Vagina (tissue), 2 donors: ENCODE measurements at regions not wholly inside any gene's neighbourhood (a gene's known extent, or its start where the extent isn't known, plus 50 kb on each side); places are given as distances from the start of the nearest gene placed in this dataset.

Experiments used
- DNase-seq, 2 donors: peaks; one replicate each; pipeline ENCODE4 v3.0.0-alpha.2; 2017; ENCODE audit errors: extremely low spot score in 2 of 2
- H3K27ac ChIP-seq: fragments of 200-600 bp; sonication (generic); one replicate; pipeline ENCODE4 v1.5.1; 2019
- H3K27me3 ChIP-seq: fragments of 200-600 bp; sonication (generic); one replicate; pipeline ENCODE4 v1.5.1; 2019
- H3K36me3 ChIP-seq, 2 donors: fragments of 200-600 bp; sonication (generic); one replicate each; pipeline ENCODE4 v1.5.1; 2017 to 2019
- H3K4me1 ChIP-seq: fragments of 200-600 bp; sonication (generic); one replicate; pipeline ENCODE4 v1.5.1; 2019
- H3K4me3 ChIP-seq, 2 donors: fragments of 200-600 bp; sonication (generic); 1 replicate in 1 of 2; 2 replicates in 1 of 2; pipeline ENCODE4 v1.5.1; 2016 to 2019
- H3K9me3 ChIP-seq: fragments of 200-600 bp; sonication (generic); one replicate; pipeline ENCODE4 v1.5.1; 2019
- CTCF ChIP-seq, 3 experiments: fragments of 450-650 bp in 2 of 3; fragments of 200-600 bp in 1 of 3; sonication (generic) in 1 of 3; IDR thresholded peaks; one replicate each; pipeline ENCODE4 v1.5.1; 2017 to 2019; ENCODE audit warnings: antibody characterized with exemption in 3 of 3, mild to moderate bottlenecking in 2 of 3, moderate library complexity in 2 of 3
- POLR2A ChIP-seq, 2 donors: fragments of 450-650 bp; IDR thresholded peaks; one replicate each; pipeline ENCODE4 v1.6.1; 2017; ENCODE audit warnings: antibody characterized with exemption in 2 of 2, mild to moderate bottlenecking in 2 of 2, moderate library complexity in 2 of 2
- POLR2AphosphoS5 ChIP-seq, 2 donors: sonication (generic); formaldehyde crosslinking; IDR thresholded peaks; one replicate each; pipeline ENCODE4 v1.9.0; 2017; ENCODE audit warnings: antibody characterized with exemption in 2 of 2, mild to moderate bottlenecking in 2 of 2, low read depth in 1 of 2; ENCODE audit not compliant: insufficient read depth in 1 of 2
- intact Hi-C: fragments of 100-400 bp; cut with DNase I; formaldehyde crosslinking; loops from one replicate; pipeline ENCODE4 v1.15.1; 2023

- Histone ChIP-seq H3K27me3 (no peaks in the 10 kb centered on the region), H3K4me3 (no peak overlapping the region), H3K4me1 (peaks cover 8% of the 10 kb centered on the region), H3K9me3 (no peaks in the 10 kb centered on the region), H3K27ac (no peak overlapping the region), H3K36me3 (no peaks in the 10 kb centered on the region)
- DNase-seq, result no peak
- intact Hi-C loops, result no loop called here
- no peak for TF ChIP-seq POLR2AphosphoS5 (IDR thresholded peaks at IDR 0.05; ENCODE audit: insufficient read depth in 1 of 2, low read depth in 1 of 2)
- TF ChIP-seq CTCF (IDR thresholded peaks at IDR 0.05), result no peak
- no peak for TF ChIP-seq POLR2A (IDR thresholded peaks at IDR 0.05)
Observed at GRCh38 chr11:101334581-101334980, 205.0 kb upstream of the PGR start.

DNA sequence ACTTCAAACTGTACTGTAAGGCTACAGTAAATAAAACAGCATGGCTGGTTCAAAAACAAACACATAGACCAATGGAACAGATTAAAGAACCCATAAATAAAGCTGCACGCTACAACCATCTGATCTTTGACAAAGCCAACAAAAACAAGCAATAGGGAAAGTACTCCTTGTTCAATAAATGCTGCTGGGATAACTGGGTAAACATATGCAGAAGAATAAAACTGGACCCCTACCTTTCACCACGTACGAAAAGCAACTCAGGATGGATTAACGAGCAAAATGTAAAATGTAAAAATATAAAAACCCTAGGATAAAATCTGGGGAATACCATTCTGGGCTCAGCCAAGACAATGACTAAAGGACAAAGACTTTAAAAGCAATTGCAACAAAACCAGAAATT is 201.8 kb upstream of the PGR start:
- no peak overlapping the region for H3K4me3 ChIP-seq
- no peaks in the 10 kb centered on the region for H3K36me3 ChIP-seq
- intact Hi-C loops, result no loop called here
- H3K9me3 ChIP-seq, result no peaks in the 10 kb centered on the region
- H3K27ac ChIP-seq, result no peak overlapping the region
- no peaks in the 10 kb centered on the region for H3K4me1 ChIP-seq
- no peaks in the 10 kb centered on the region for H3K27me3 ChIP-seq
- no peak for DNase-seq
- no peak for TF ChIP-seq POLR2A (IDR thresholded peaks at IDR 0.05)
- TF ChIP-seq POLR2AphosphoS5 (IDR thresholded peaks at IDR 0.05; ENCODE audit: insufficient read depth in 1 of 2, low read depth in 1 of 2), result no peak
- TF ChIP-seq CTCF (IDR thresholded peaks at IDR 0.05), result no peak

DNA sequence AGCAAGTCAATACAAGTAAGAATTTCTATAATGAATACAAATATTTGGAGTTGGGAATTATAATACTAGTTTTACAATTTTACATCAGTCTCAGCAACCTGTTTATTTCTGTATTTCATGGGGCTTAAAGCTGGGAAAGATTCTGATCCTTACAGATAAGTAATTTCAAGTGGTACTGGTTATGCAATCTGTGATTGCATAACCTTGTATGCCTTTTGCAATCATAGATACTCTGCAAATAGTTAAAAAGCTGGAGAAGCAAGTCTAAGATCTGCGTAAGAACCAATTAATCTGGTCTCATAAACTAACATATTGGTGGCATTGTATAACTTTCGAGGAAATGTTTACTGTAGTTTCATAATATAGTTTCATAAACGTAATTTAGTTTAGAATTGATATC is 198.3 kb upstream of the PGR start:
- no peaks in the 10 kb centered on the region for H3K36me3 ChIP-seq
- no peak overlapping the region for H3K4me3 ChIP-seq
- no peak overlapping the region for H3K27ac ChIP-seq
- intact Hi-C loops, result no loop called here
- H3K27me3 ChIP-seq, result no peaks in the 10 kb centered on the region
- no peak for DNase-seq
- no peaks in the 10 kb centered on the region for H3K9me3 ChIP-seq
- TF ChIP-seq POLR2A (IDR thresholded peaks at IDR 0.05) (no peak), POLR2AphosphoS5 (IDR thresholded peaks at IDR 0.05; ENCODE audit: insufficient read depth in 1 of 2, low read depth in 1 of 2) (no peak), CTCF (IDR thresholded peaks at IDR 0.05) (no peak)
- no peaks in the 10 kb centered on the region for H3K4me1 ChIP-seq

DNA sequence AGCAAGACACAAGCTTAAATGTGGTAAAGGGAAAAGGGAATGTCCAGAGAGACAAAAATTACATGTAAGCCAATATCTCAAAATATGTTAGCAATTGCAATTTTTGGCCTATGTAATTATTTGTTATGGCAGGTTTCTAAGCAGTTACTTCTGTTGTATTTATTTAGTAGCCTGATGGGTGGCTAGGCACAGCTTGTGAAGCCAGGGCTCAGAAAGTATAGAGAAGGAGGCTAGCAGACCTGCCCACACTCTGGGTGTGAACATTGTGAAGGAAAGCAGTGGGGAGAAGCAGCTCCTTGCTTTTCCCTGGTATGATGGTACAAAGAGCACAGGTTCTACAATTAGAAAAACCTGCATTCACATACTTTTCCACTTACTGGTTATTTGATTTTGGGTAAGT is 196.5 kb upstream of the PGR start:
- TF ChIP-seq CTCF (IDR thresholded peaks at IDR 0.05) (no peak), POLR2AphosphoS5 (IDR thresholded peaks at IDR 0.05; ENCODE audit: insufficient read depth in 1 of 2, low read depth in 1 of 2) (no peak), POLR2A (IDR thresholded peaks at IDR 0.05) (no peak)
- DNase-seq, result no peak
- intact Hi-C loops, result no loop called here
- Histone ChIP-seq H3K4me1 (no peaks in the 10 kb centered on the region), H3K36me3 (no peaks in the 10 kb centered on the region), H3K4me3 (no peak overlapping the region), H3K27ac (no peak overlapping the region), H3K27me3 (no peaks in the 10 kb centered on the region), H3K9me3 (no peaks in the 10 kb centered on the region)

DNA sequence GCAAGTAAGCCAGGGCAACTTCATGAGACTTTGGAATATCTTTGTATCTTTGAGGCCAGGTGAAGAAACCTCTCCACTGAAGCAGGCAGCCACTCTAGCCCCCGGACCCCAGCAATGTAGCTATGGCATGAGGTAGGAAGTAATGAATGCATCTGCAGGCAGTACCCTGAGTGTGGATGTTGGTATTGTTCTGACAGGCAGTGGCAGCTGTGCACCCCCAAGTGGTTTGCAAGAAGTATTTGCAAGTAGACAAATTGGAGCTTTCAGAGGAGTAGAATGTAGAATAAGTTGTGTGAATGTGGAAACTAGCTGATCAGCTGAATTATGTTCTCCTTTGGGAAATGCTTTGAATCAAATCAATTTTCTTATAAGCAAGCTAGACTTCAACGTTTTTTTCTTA is 194.4 kb upstream of the PGR start:
- no peak overlapping the region for H3K27ac ChIP-seq
- intact Hi-C loops, result no loop called here
- H3K36me3 ChIP-seq, result no peaks in the 10 kb centered on the region
- no peaks in the 10 kb centered on the region for H3K9me3 ChIP-seq
- H3K4me3 ChIP-seq, result no peak overlapping the region
- no peaks in the 10 kb centered on the region for H3K4me1 ChIP-seq
- DNase-seq, result no peak
- no peaks in the 10 kb centered on the region for H3K27me3 ChIP-seq
- no peak for TF ChIP-seq CTCF (IDR thresholded peaks at IDR 0.05)
- no peak for TF ChIP-seq POLR2A (IDR thresholded peaks at IDR 0.05)
- TF ChIP-seq POLR2AphosphoS5 (IDR thresholded peaks at IDR 0.05; ENCODE audit: insufficient read depth in 1 of 2, low read depth in 1 of 2), result no peak
